HEK293T (cell line): ENCODE measurements at regions not wholly inside any gene's neighbourhood (a gene's known extent, or its start where the extent isn't known, plus 50 kb on each side); places are given as distances from the start of the nearest gene placed in this dataset.

Experiments
- BHLHE40 ChIP-seq: fragments of 450-650 bp; IDR thresholded peaks from 2 replicates; pipeline ENCODE4 v1.6.1; 2016; ENCODE audit warnings: mild to moderate bottlenecking, moderate library complexity, borderline replicate concordance
- CTBP1 ChIP-seq: fragments of 450-650 bp; IDR thresholded peaks from 2 replicates; pipeline ENCODE4 v1.6.1; 2016; ENCODE audit warnings: borderline replicate concordance
- ELF4 ChIP-seq: fragments of 450-650 bp; IDR thresholded peaks from 2 replicates; pipeline ENCODE4 v1.6.1; 2017; ENCODE audit warnings: antibody characterized with exemption
- FOXA1 ChIP-seq: fragments of 450-650 bp; IDR thresholded peaks from 2 replicates; pipeline ENCODE4 v1.6.1; 2016; ENCODE audit warnings: mild to moderate bottlenecking
- FOXK2 ChIP-seq: fragments of 450-650 bp; IDR thresholded peaks from 2 replicates; pipeline ENCODE4 v1.6.1; 2016; ENCODE audit warnings: mild to moderate bottlenecking
- FOXM1 ChIP-seq: fragments of 450-650 bp; IDR thresholded peaks from 2 replicates; pipeline ENCODE4 v1.6.1; 2017; ENCODE audit warnings: mild to moderate bottlenecking, borderline replicate concordance
- HDGF ChIP-seq: fragments of 450-650 bp; IDR thresholded peaks from 2 replicates; pipeline ENCODE4 v1.6.1; 2017; ENCODE audit warnings: antibody characterized with exemption, borderline replicate concordance
- L3MBTL2 ChIP-seq: fragments of 450-650 bp; conservative IDR thresholded peaks from 2 replicates; pipeline ENCODE4 v1.6.1; 2016; ENCODE audit warnings: mild to moderate bottlenecking
- NFRKB ChIP-seq: fragments of 450-650 bp; IDR thresholded peaks from 2 replicates; pipeline ENCODE4 v1.6.1; 2016; ENCODE audit warnings: mild to moderate bottlenecking, moderate library complexity
- PKNOX1 ChIP-seq: fragments of 450-650 bp; IDR thresholded peaks from 2 replicates; pipeline ENCODE4 v1.6.1; 2016
- SP1 ChIP-seq: fragments of 450-650 bp; IDR thresholded peaks from 2 replicates; pipeline ENCODE4 v1.6.1; 2017
- SUZ12 ChIP-seq: fragments of 450-650 bp; IDR thresholded peaks from 2 replicates; pipeline ENCODE4 v1.6.1; 2016; ENCODE audit warnings: mild to moderate bottlenecking
- TARDBP ChIP-seq: fragments of 450-650 bp; IDR thresholded peaks from 2 replicates; pipeline ENCODE4 v1.6.1; 2016
- ZNF384 ChIP-seq: fragments of 450-650 bp; IDR thresholded peaks from 2 replicates; pipeline ENCODE4 v1.6.1; 2016

DNA sequence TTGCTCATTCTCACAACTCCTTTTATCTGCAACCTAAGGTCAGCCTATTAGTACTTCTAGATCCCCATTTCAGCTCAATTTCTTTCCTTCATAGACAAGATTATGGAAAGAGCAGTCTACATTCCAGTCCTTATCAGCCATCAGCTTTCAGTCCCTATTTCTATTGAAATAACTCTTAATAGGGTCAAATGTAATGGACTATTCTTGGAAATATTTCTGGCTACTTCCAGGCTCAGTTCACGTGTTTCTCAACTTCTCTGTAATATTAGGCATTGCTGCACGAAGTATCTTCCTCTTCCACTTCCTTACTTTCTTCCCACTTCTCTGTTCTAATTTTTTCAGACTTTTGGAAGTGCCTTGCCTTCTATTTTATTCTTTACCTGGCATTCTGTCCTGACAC is 232.9 kb upstream of the USP25 start:
- TF ChIP-seq PKNOX1 = no peak
- TF ChIP-seq SP1 = no peak
- TF ChIP-seq HDGF = no peak
- TF ChIP-seq SUZ12 = no peak
- TF ChIP-seq ELF4 = no peak
- no peak for TF ChIP-seq L3MBTL2
- no peak for TF ChIP-seq NFRKB
- no peak for TF ChIP-seq BHLHE40
- no peak for TF ChIP-seq FOXM1
- no peak for TF ChIP-seq FOXA1
- no peak for TF ChIP-seq TARDBP
- TF ChIP-seq CTBP1 = no peak
- TF ChIP-seq ZNF384 = no peak
- TF ChIP-seq FOXK2 = no peak
